ENCODE measurements at regions not wholly inside any gene's neighbourhood (a gene's known extent, or its start where the extent isn't known, plus 50 kb on each side); places are given as distances from the start of the nearest gene placed in this dataset.

DNA sequence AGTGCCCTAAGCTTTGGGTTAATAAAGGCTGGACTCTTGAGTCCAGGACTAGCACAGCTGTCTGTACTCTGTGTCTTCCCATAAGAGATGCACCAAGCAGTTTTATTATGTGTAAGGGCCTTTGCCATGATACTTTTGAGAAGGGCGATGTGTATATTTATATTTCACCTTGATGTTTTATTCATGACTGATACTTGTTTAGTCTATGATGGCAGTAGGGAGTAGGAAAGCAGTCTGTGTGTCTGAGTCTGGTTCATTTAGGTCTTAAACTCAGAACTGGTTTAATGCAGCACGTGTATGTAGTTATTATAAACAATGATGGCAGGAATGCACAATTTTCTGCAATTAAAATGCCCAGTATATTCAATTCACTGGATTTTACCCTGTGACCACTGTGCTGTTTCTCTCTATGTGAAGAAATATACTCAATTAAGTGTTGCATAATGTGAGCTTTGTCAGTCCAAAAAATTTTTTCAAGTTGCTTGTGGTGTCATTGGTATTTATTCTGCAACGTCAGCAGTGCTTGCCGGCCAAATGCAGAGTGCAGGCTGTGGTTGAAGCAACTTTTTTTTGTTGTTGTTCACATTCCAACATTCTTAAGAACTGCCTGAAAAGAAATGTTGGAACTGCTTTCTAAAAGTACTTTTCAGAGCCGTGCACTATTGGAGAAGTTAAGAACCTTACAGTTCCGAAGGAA lies 423.7 kb upstream of the SEMA6D start:
- Histone ChIP-seq H3K27ac (ENCODE audit: insufficient read depth in 1 of 2, low read depth in 1 of 2, low read length in 2 of 2, poor library complexity in 1 of 2, severe bottlenecking in 2 of 2) (no peak overlapping the region), H3K9me3 (ENCODE audit: control extremely low read depth in 1 of 5, control insufficient read depth in 4 of 5, insufficient read depth in 2 of 5, low read depth in 1 of 5, low read length in 4 of 5) (no peaks in the 10 kb centered on the region), H3K36me3 (ENCODE audit: control insufficient read depth in 4 of 4, insufficient read depth in 4 of 4, low read length in 3 of 4) (no peaks in the 10 kb centered on the region), H3K27me3 (replicated peaks in 2 of 5; ENCODE audit: control insufficient read depth in 4 of 5, insufficient read depth in 5 of 5, low read length in 4 of 5) (peaks cover 0 to 2% (median 0%) of the 10 kb centered on the region in 5 experiments), H3K4me3 (ENCODE audit: control insufficient read depth in 1 of 7, extremely low read depth in 1 of 7, insufficient read depth in 4 of 7, low read depth in 2 of 7, low read length in 6 of 7) (no peak overlapping the region), H3K4me1 (ENCODE audit: control extremely low read depth in 1 of 4, control insufficient read depth in 4 of 4, insufficient read depth in 4 of 4, low read length in 3 of 4) (no peaks in the 10 kb centered on the region)
- no peak for DNase-seq
- POLR2A ChIA-PET, result no interaction called here
- CTCF ChIA-PET, result no interaction called here
- WGBS (ENCODE audit: insufficient coverage), result 100% methylated on average over 2 of the region's 6 CpGs

DNA sequence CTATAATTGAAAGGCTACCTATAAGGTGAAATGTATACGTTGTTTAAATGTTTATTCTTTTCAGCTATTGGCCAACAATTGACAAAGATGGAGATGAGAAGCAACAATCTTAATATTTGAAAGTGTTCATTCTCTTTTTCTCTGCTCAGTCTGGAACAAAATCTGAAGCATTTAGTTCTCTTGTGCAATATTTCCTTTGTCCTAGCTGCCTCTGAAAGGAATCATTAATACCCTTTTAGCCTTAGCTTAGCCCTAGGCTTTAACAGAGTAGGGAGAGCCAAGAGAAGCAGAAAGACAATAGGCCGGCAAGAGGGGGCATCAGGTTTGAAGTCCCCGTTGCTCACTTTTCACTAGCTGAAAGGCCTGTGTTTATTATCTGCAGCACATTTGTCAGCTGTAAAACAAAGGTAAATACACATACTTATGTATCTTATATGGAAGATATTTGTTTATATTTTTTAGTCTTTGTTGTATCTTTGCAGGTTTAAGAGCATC lies 422.5 kb upstream of the SEMA6D start:
- POLR2A ChIA-PET, result no interaction called here
- CTCF ChIA-PET, result no interaction called here
- H3K4me3 ChIP-seq (ENCODE audit: control insufficient read depth in 1 of 7, extremely low read depth in 1 of 7, insufficient read depth in 4 of 7, low read depth in 2 of 7, low read length in 6 of 7), result no peak overlapping the region
- no peak for DNase-seq
- H3K9me3 ChIP-seq (ENCODE audit: control extremely low read depth in 1 of 5, control insufficient read depth in 4 of 5, insufficient read depth in 2 of 5, low read depth in 1 of 5, low read length in 4 of 5), result no peaks in the 10 kb centered on the region
- H3K4me1 ChIP-seq (ENCODE audit: control extremely low read depth in 1 of 4, control insufficient read depth in 4 of 4, insufficient read depth in 4 of 4, low read length in 3 of 4), result no peaks in the 10 kb centered on the region
- H3K27ac ChIP-seq (ENCODE audit: insufficient read depth in 1 of 2, low read depth in 1 of 2, low read length in 2 of 2, poor library complexity in 1 of 2, severe bottlenecking in 2 of 2), result no peak overlapping the region
- H3K27me3 ChIP-seq (replicated peaks in 2 of 5; ENCODE audit: control insufficient read depth in 4 of 5, insufficient read depth in 5 of 5, low read length in 4 of 5), result peaks cover 0 to 2% (median 0%) of the 10 kb centered on the region in 5 experiments
- 100% methylated on average over 1 of the region's 3 CpGs for WGBS (ENCODE audit: insufficient coverage)
- no peaks in the 10 kb centered on the region for H3K36me3 ChIP-seq (ENCODE audit: control insufficient read depth in 4 of 4, insufficient read depth in 4 of 4, low read length in 3 of 4)

DNA sequence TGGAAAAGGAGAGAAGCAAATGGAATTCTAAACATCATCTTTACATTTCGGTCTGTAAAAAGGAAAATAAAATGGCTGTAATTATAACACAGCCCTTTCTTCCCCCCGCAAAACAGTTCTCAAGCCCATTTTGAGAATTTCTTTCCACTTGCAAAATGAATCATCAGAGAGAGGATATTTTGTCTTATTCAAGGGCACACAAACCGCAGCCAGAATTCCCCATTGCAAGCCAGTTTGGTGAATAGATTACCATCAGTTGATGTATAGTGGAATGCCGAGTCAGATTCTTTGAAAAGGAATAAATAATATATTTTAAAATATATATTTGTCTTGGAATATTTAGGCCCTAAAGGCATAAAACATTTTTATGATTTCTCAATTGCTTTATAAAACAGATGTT lies 420.4 kb upstream of the SEMA6D start:
- POLR2A ChIA-PET, result no interaction called here
- H3K4me3 ChIP-seq (ENCODE audit: control insufficient read depth in 1 of 7, extremely low read depth in 1 of 7, insufficient read depth in 4 of 7, low read depth in 2 of 7, low read length in 6 of 7), result no peak overlapping the region
- H3K9me3 ChIP-seq (ENCODE audit: control extremely low read depth in 1 of 5, control insufficient read depth in 4 of 5, insufficient read depth in 2 of 5, low read depth in 1 of 5, low read length in 4 of 5), result no peaks in the 10 kb centered on the region
- H3K4me1 ChIP-seq (ENCODE audit: control extremely low read depth in 1 of 4, control insufficient read depth in 4 of 4, insufficient read depth in 4 of 4, low read length in 3 of 4), result no peaks in the 10 kb centered on the region
- CTCF ChIA-PET, result no interaction called here
- DNase-seq, result no peak
- H3K27ac ChIP-seq (ENCODE audit: insufficient read depth in 1 of 2, low read depth in 1 of 2, low read length in 2 of 2, poor library complexity in 1 of 2, severe bottlenecking in 2 of 2), result no peak overlapping the region
- peaks cover 0 to 2% (median 0%) of the 10 kb centered on the region in 5 experiments for H3K27me3 ChIP-seq (replicated peaks in 2 of 5; ENCODE audit: control insufficient read depth in 4 of 5, insufficient read depth in 5 of 5, low read length in 4 of 5)
- no peaks in the 10 kb centered on the region for H3K36me3 ChIP-seq (ENCODE audit: control insufficient read depth in 4 of 4, insufficient read depth in 4 of 4, low read length in 3 of 4)
- WGBS (ENCODE audit: insufficient coverage), result no CpG with 5 or more reads among the region's 4 CpGs

DNA sequence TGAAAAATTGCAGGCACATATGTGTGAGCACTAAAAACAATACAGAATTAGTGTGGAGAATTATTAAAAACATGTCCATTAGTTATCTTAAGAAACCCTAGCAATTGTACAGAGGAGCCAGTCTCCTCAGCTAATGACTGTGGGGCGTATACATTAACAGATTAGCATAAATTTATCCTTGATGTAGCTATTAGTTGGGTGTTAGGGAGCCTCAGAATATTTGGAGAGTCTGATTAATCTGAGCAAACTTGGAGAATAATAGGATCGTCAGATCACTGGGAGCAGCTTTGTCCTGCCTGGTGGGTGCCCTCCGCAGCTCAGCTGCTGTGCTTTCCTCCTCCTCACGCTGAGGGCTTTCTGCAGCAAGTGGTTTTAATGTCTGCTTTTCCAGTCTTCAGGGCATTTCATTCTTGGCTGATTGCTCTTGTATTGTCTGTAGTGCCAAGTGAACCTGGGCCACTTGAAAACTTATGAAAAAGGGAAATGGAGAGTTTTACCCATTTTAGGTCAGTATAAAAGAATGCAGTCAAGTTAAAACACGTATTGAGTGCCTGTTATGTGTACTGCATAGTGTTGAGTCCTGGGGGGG lies 417.4 kb upstream of the SEMA6D start:
- WGBS (ENCODE audit: insufficient coverage), result 83% methylated on average over 4 of the region's 5 CpGs
- no peaks in the 10 kb centered on the region for H3K4me1 ChIP-seq (ENCODE audit: control extremely low read depth in 1 of 4, control insufficient read depth in 4 of 4, insufficient read depth in 4 of 4, low read length in 3 of 4)
- H3K27me3 ChIP-seq (replicated peaks in 2 of 5; ENCODE audit: control insufficient read depth in 4 of 5, insufficient read depth in 5 of 5, low read length in 4 of 5), result no peaks in the 10 kb centered on the region
- POLR2A ChIA-PET, result no interaction called here
- H3K4me3 ChIP-seq (ENCODE audit: control insufficient read depth in 1 of 7, extremely low read depth in 1 of 7, insufficient read depth in 4 of 7, low read depth in 2 of 7, low read length in 6 of 7), result no peak overlapping the region
- no peaks in the 10 kb centered on the region for H3K36me3 ChIP-seq (ENCODE audit: control insufficient read depth in 4 of 4, insufficient read depth in 4 of 4, low read length in 3 of 4)
- CTCF ChIA-PET, result interaction anchor here (1.0 kb wide), 1 partner anchor 9 kb away, joined by 3 read pairs; no protein-coding TSS in a partner anchor
- no peaks in the 10 kb centered on the region for H3K9me3 ChIP-seq (ENCODE audit: control extremely low read depth in 1 of 5, control insufficient read depth in 4 of 5, insufficient read depth in 2 of 5, low read depth in 1 of 5, low read length in 4 of 5)
- no peak overlapping the region for H3K27ac ChIP-seq (ENCODE audit: insufficient read depth in 1 of 2, low read depth in 1 of 2, low read length in 2 of 2, poor library complexity in 1 of 2, severe bottlenecking in 2 of 2)
- DNase-seq, result no peak

DNA sequence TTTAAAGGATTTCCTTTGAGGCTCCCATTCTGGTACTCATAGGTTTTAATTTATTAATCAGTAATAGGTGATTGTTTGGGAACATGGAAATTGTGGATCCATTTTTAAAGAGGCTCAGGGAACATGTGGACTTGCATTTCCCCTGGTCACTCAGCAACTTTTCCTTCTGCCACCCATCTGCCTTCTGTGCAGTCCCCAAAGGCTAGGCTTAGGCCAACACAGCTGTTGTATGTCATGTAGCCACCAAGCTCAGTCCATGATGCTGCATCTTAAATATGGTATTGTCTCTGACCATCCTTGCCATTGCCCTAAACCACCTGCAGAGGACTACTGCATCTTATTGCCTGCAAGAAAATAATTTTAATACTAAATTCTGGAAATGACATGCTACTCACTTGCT lies 416.7 kb upstream of the SEMA6D start:
- ChIA-PET POLR2A (no interaction called here), CTCF (no interaction called here)
- Histone ChIP-seq H3K27me3 (replicated peaks in 2 of 5; ENCODE audit: control insufficient read depth in 4 of 5, insufficient read depth in 5 of 5, low read length in 4 of 5) (no peaks in the 10 kb centered on the region), H3K9me3 (ENCODE audit: control extremely low read depth in 1 of 5, control insufficient read depth in 4 of 5, insufficient read depth in 2 of 5, low read depth in 1 of 5, low read length in 4 of 5) (no peaks in the 10 kb centered on the region), H3K36me3 (ENCODE audit: control insufficient read depth in 4 of 4, insufficient read depth in 4 of 4, low read length in 3 of 4) (no peaks in the 10 kb centered on the region), H3K27ac (ENCODE audit: insufficient read depth in 1 of 2, low read depth in 1 of 2, low read length in 2 of 2, poor library complexity in 1 of 2, severe bottlenecking in 2 of 2) (no peak overlapping the region), H3K4me1 (ENCODE audit: control extremely low read depth in 1 of 4, control insufficient read depth in 4 of 4, insufficient read depth in 4 of 4, low read length in 3 of 4) (no peaks in the 10 kb centered on the region), H3K4me3 (ENCODE audit: control insufficient read depth in 1 of 7, extremely low read depth in 1 of 7, insufficient read depth in 4 of 7, low read depth in 2 of 7, low read length in 6 of 7) (no peak overlapping the region)
- DNase-seq, result no peak

DNA sequence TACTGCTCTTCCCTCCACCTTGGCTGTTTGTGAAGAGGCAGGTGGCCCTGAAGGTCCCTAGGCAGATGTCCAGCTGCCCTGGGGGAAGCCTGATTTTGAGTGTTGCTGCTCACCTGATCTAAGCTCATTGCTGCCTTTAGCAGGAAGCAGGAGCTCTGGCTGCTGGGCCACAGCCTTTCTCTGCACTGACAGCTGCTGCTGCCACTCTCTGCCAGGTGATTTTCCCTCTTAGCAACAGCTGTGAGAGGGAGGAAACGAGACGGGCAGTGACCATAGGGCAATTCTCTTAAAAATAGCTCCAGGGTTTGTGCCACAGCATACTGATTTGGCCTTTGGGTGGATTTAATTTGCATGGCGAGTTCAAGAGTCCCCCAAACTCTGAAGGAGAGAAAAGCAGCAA lies 415.8 kb upstream of the SEMA6D start:
- Histone ChIP-seq H3K36me3 (ENCODE audit: control insufficient read depth in 4 of 4, insufficient read depth in 4 of 4, low read length in 3 of 4) (no peaks in the 10 kb centered on the region), H3K9me3 (ENCODE audit: control extremely low read depth in 1 of 5, control insufficient read depth in 4 of 5, insufficient read depth in 2 of 5, low read depth in 1 of 5, low read length in 4 of 5) (no peaks in the 10 kb centered on the region), H3K4me1 (ENCODE audit: control extremely low read depth in 1 of 4, control insufficient read depth in 4 of 4, insufficient read depth in 4 of 4, low read length in 3 of 4) (no peaks in the 10 kb centered on the region), H3K4me3 (ENCODE audit: control insufficient read depth in 1 of 7, extremely low read depth in 1 of 7, insufficient read depth in 4 of 7, low read depth in 2 of 7, low read length in 6 of 7) (no peak overlapping the region), H3K27ac (ENCODE audit: insufficient read depth in 1 of 2, low read depth in 1 of 2, low read length in 2 of 2, poor library complexity in 1 of 2, severe bottlenecking in 2 of 2) (no peak overlapping the region), H3K27me3 (replicated peaks in 2 of 5; ENCODE audit: control insufficient read depth in 4 of 5, insufficient read depth in 5 of 5, low read length in 4 of 5) (no peaks in the 10 kb centered on the region)
- no peak for DNase-seq
- ChIA-PET POLR2A (no interaction called here), CTCF (no interaction called here)
- WGBS (ENCODE audit: insufficient coverage), result no CpG with 5 or more reads among the region's 3 CpGs

DNA sequence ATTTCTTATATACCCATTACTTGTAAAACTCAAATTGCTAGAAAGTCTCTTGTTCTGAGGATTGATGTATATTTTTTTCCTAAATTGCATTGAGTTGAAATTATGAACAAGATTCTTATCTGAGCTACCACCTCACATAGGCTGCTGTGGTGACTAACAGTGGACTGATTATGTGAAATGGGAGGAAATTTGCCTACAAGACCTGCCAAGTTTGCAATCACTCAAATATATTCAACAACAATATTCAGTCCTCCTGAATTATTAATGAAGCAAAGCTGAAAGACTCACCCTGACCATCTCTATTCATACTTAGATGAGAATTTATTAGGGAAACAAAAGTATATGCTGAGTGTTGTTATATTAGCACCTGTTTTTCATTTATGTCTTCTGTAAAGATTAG lies 412.6 kb upstream of the SEMA6D start:
- Histone ChIP-seq H3K4me3 (ENCODE audit: control insufficient read depth in 1 of 7, extremely low read depth in 1 of 7, insufficient read depth in 4 of 7, low read depth in 2 of 7, low read length in 6 of 7) (no peak overlapping the region), H3K27me3 (replicated peaks in 2 of 5; ENCODE audit: control insufficient read depth in 4 of 5, insufficient read depth in 5 of 5, low read length in 4 of 5) (no peaks in the 10 kb centered on the region), H3K4me1 (ENCODE audit: control extremely low read depth in 1 of 4, control insufficient read depth in 4 of 4, insufficient read depth in 4 of 4, low read length in 3 of 4) (no peaks in the 10 kb centered on the region), H3K36me3 (ENCODE audit: control insufficient read depth in 4 of 4, insufficient read depth in 4 of 4, low read length in 3 of 4) (no peaks in the 10 kb centered on the region), H3K9me3 (ENCODE audit: control extremely low read depth in 1 of 5, control insufficient read depth in 4 of 5, insufficient read depth in 2 of 5, low read depth in 1 of 5, low read length in 4 of 5) (no peaks in the 10 kb centered on the region), H3K27ac (ENCODE audit: insufficient read depth in 1 of 2, low read depth in 1 of 2, low read length in 2 of 2, poor library complexity in 1 of 2, severe bottlenecking in 2 of 2) (no peak overlapping the region)
- ChIA-PET POLR2A (no interaction called here), CTCF (interaction anchor here (1.0 kb wide), 1 partner anchor 17 kb away, joined by 3 read pairs; no protein-coding TSS in a partner anchor)
- DNase-seq, result no peak

Data from common myeloid progenitor, CD34-positive (primary cell).